GM23248 (cell line): ENCODE measurements at regions not wholly inside any gene's neighbourhood (a gene's known extent, or its start where the extent isn't known, plus 50 kb on each side); places are given as distances from the start of the nearest gene placed in this dataset.

Experiments
- EZH2 ChIP-seq: fragments of 200-600 bp; sonication (generic); IDR thresholded peaks from 2 replicates; pipeline ENCODE4 v1.6.1; 2018; ENCODE audit warnings: antibody characterized with exemption, mild to moderate bottlenecking; ENCODE audit not compliant: insufficient read depth, poor library complexity, severe bottlenecking
- EZH2phosphoT487 ChIP-seq: fragments of 200-600 bp; sonication (generic); IDR thresholded peaks from 2 replicates; pipeline ENCODE4 v1.6.1; 2018; ENCODE audit warnings: antibody characterized with exemption, moderate library complexity, mild to moderate bottlenecking, low read depth; ENCODE audit not compliant: insufficient read depth

DNA sequence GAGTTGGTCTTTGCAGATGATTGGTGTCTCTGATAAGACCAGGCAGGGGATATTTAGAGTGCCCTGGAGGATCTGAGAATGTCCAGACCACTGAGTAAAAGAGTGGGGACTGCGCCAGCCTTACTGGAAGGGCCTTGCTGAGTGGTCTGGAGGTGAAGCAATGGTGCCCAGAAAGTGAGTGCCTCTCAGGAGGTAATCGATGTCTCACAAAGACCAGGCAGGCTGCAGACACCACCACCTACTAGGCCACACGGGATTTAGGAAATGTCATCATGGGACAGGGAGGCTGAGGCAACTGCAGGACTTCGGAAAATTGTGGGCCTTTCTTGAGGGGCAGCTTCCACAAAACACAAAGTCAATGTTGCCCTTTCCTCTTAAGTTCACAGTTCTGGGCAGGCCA is 57.2 kb upstream of the STEAP1B start:
- TF ChIP-seq EZH2 (no peak), EZH2phosphoT487 (no peak)
